ENCODE measurements at regions not wholly inside any gene's neighbourhood (a gene's known extent, or its start where the extent isn't known, plus 50 kb on each side); places are given as distances from the start of the nearest gene placed in this dataset.
"Not testable (repeated sequence)": the region's sequence is repeated elsewhere in the genome, so short reads cannot be mapped to it uniquely, and the experiment has no call there.

DNA sequence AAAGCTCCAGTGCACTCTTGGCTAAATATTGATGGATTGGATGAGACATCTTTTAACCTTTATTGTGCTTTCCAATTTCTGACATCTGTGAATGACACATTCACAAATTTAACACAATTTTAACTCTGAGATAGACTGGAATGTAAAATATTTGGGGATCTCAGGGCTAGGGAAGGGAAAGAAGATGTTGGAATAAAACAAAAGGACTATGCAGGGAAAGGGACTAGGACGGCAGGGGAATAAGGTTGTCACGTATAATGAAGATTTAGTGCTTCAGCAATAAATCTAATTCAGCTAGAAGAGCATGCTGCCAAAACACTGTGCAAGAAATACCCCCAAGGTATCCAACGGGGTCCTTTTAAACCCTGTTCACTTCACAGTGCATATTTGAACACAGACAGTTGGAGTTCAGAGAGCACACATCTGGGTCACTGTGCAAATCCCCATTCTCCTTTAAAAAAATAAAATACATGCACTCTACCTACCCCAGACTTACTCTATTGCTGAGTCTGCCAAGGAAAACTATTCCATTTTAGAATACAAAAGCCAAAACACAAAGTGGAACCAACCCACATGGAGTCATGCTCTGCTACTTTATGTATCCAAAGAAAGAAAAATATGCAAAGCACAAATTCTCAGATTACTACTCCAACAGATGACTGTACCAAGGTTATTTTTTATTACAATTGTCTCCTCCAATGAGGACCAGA lies 151.0 kb upstream of the RSPO3 start:
- peak; percentile 3 for DNase-seq (ENCODE audit: low read depth)

- DNase-seq (ENCODE audit: low read depth), result no peak
These were observed 142.1 kb upstream of the RSPO3 start for GRCh38 chr6:126976253-126976797.

- no peak for DNase-seq (ENCODE audit: low read depth)
These were observed 134.7 kb upstream of the RSPO3 start for GRCh38 chr6:126983779-126984178.

DNA sequence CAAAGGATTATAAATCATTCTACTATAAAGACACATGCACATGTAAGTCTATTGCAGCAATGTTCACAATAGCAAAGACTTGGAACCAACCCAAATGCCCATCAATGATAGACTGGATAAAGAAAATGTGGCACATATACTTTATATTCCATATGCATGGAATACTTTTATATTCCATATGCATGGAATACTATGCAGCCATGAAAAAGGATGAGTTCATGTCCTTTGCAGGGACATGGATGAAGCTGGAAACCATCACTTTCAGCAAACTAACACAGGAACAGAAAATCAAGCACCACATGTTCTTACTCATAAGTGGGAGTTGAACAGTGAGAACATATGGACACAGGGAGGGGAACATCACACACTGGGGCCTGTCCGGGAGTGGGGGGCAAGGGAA lies 130.3 kb upstream of the RSPO3 start:
- not testable (repeated sequence) for DNase-seq (ENCODE audit: low read depth)

- DNase-seq (ENCODE audit: low read depth), result no peak
These were observed 117.8 kb upstream of the RSPO3 start for GRCh38 chr6:127000631-127001030.

DNA sequence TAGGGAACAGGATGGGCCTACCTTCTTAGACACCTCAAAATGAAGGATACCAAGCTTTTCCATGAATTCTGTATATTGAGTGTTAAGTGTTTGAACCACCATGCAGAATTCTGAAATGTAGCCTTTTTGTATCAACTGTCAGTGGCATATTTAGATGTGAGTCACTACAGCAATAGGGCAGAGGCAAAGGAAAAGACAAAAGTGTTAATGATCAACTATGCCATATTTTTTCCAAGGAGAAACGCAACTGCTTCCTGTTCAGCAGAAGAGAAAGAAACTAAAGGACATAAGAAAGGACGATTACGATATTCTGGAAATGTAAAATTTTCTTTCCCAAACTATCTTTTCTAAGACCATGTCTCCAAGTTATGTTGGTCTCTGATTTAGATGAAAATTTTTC lies 104.6 kb upstream of the RSPO3 start:
- DNase-seq (ENCODE audit: low read depth), result peak; percentile 84

DNA sequence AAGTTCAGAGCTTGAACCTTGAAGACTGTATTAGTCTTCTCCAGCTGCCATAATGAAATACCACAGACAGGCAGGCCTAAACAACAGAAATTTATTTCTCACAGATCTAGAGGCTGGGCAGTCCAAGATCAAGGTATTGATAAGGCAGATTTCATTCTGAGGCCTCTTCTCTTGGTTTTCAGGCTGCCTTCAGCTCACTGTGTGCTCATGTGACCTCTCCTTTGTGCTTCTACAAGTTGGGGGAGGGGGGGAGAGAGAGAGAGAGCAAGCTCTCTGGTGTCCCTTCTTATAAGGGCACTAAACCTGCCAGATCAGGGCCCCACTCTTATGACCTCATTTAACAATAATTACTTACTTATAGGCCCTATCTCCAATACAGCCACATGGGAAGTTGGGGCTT lies 102.6 kb upstream of the RSPO3 start:
- no peak for DNase-seq (ENCODE audit: low read depth)

GRCh38 chr6:127019828-127020227 lies 98.6 kb upstream of the RSPO3 start:
- DNase-seq (ENCODE audit: low read depth), result no peak

GRCh38 chr6:127022302-127022701 lies 96.2 kb upstream of the RSPO3 start:
- peak; percentile 21 for DNase-seq (ENCODE audit: low read depth)

DNA sequence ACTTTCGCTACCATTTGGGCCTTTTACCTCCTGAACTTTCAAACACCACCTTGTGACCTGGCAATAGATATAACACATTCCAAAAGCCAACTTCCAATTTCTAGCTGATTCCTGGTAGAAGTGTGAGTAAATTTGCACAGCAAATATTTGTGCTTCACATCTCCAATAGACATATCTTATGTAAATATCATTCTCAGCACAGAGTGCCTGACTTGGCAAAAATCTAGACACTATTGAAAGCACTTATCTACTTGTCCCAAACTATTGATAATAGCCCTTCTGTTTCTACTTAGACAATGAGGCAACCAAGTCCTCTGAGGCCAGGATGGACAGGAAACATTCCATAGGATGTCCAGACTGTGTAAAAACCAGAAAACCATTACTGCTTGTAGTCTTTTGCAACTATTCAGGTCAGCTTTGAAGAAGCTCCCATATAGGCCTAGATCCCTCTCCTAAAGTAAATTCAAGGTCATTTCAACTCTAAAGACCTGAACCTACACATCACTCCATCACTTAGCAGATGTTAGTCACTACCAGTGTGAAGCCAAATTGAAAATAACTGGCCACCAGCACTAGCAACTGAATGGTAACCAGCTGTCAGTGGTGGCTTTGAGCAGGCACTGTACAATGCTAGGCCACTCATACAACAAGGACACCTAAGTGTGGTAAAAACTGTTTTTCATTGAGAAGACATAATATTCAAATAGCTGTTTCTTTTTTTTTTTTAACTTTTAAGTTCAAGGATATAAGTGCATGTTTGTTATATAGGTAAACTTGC lies 95.3 kb upstream of the RSPO3 start:
- DNase-seq (ENCODE audit: low read depth), result no peak

DNA sequence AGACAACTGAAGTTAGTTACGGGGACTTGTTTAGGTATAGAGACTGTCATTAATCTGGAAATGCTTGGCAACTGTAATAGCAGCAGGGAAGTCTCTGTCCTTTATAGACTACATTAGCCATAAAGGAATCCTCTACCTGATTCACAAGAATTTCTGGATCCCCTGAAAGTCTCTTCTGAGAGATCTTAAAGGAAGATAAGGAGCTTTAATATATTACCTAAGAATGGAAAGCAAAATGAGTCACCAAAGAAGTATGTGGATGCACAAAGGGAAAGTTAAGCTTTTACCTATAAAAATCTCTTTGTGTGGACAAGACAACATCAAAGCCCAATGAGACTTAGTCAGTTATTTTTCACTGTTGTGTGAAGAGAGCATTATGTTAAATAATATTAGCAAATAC lies 92.2 kb upstream of the RSPO3 start:
- DNase-seq (ENCODE audit: low read depth), result peak; percentile 91

DNA sequence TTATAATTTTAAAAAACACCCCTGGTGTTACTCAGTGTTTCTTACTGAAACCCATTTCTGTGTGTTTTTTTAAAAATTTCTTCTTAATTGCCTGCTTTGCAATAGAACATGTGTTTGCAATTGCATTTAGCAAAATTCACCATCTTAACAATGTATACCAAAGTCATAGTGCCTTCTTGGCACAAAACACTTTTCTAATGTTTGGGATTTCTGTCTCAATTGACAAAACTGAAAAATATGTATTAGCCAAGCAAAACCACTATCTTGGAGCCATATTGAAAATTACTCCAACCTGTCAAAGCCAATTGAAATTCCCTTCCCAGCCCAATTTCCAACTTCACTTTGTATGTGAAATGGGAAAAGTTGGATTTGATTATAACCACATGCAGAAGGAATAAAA lies 88.4 kb upstream of the RSPO3 start:
- no peak for DNase-seq (ENCODE audit: low read depth)

- no peak for DNase-seq (ENCODE audit: low read depth)
These were observed 87.6 kb upstream of the RSPO3 start for GRCh38 chr6:127030836-127031235.

DNA sequence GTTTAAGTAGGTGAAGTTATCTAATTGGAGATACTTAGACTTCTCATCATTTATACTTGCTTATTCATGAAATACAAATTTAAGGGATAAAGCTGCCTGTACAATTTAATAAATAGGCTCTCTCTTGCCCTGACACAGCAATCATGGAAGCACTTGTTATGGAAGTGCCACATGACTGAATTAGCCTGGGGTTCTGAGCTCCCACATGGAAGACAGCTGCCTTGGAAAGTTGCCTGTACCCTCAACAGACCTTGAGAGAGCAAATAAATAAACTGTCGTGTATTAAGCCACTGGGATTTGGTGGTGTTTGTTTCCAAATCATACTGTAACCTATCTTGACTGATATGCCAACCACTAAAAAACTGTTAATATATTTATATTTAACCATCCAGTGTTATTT lies 87.0 kb upstream of the RSPO3 start:
- no peak for DNase-seq (ENCODE audit: low read depth)

GRCh38 chr6:127032971-127033370 lies 85.5 kb upstream of the RSPO3 start:
- no peak for DNase-seq (ENCODE audit: low read depth)

GRCh38 chr6:127051571-127052260 lies 66.8 kb upstream of the RSPO3 start:
- DNase-seq (ENCODE audit: low read depth), result peak; percentile 74

- peak; percentile 33 for DNase-seq (ENCODE audit: low read depth)
These were observed 65.2 kb upstream of the RSPO3 start for GRCh38 chr6:127053032-127053874.

DNA sequence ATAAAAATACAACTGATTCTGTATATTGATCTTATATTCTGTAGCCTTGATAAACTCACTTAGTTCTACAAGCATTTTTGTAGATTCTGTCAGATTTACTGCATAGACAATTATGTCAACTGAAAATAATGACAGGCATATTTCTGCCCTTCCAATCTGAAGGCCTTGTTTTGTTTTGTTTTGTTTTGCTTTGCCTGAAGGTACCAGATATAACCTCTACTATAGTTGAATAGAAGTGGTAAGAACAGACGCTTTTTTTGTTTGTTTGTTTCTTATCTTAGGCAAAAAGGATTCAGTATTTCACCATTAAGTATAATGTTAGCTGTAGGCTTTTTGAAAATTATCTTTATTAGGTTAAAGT lies 64.6 kb upstream of the RSPO3 start:
- no peak for DNase-seq (ENCODE audit: low read depth)

DNA sequence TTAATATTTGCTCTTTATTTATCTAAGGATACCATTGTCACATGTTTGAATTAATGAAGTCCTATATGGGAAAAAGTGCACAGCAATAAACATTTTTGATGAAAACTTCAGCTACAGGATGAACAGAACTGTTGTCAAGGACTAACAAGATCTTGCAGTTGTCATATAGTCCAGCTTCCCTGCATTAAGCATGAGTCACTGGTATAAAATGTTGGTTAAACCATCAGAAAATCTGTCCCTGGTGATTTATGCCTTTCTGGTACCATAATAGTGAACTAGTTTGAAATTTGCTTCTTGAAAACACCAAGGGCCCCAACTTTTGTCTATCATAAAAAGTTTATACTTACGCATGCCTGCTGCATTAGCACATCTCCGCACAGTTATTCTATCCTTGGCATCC lies 60.4 kb upstream of the RSPO3 start:
- DNase-seq (ENCODE audit: low read depth), result peak; percentile 62

GRCh38 chr6:127058936-127059335 lies 59.5 kb upstream of the RSPO3 start:
- DNase-seq (ENCODE audit: low read depth), result no peak
